CD14-positive monocyte (primary cell): ENCODE measurements at regions not wholly inside any gene's neighbourhood (a gene's known extent, or its start where the extent isn't known, plus 50 kb on each side); places are given as distances from the start of the nearest gene placed in this dataset.
A peak's percentile ranks its signal among the peaks of the same experiment; 100 is the strongest.

Experiments
- DNase-seq, 3 donors: peaks; one replicate each; pipeline ENCODE4 v3.0.0-alpha.2; 2011 to 2022
- H2AFZ ChIP-seq: 2 replicates; pipeline ENCODE4 v1.6.0; 2012; ENCODE audit warnings: mild to moderate bottlenecking, low read depth, low read length, inconsistent platforms; ENCODE audit not compliant: insufficient read depth, poor library complexity, severe bottlenecking
- H3K27ac ChIP-seq, 2 donors: 1 replicate in 1 of 2; 2 replicates in 1 of 2; pipeline ENCODE4 v1.5.1; 2012 to 2013; ENCODE audit warnings: low read length in 2 of 2, control low read depth in 1 of 2, inconsistent platforms in 1 of 2, low read depth in 1 of 2, mild to moderate bottlenecking in 1 of 2
- H3K27me3 ChIP-seq, 2 donors: one replicate each; pipeline versions ENCODE4 v1.6.0 to v1.6.1; 2011 to 2013; ENCODE audit warnings: low read length in 2 of 2; ENCODE audit not compliant: control insufficient read depth in 2 of 2, insufficient read depth in 2 of 2
- H3K36me3 ChIP-seq, 2 donors: replicated peaks in 1 of 2; 1 replicate in 1 of 2; 2 replicates in 1 of 2; pipeline versions ENCODE4 v1.5.1 to v1.6.1; 2012 to 2013; ENCODE audit warnings: low read length in 2 of 2, control low read depth in 1 of 2, inconsistent platforms in 1 of 2, mild to moderate bottlenecking in 1 of 2; ENCODE audit not compliant: insufficient read depth in 2 of 2, control insufficient read depth in 1 of 2
- H3K4me1 ChIP-seq, 2 donors: 1 replicate in 1 of 2; 2 replicates in 1 of 2; pipeline versions ENCODE4 v1.5.1 to v1.6.1; 2012 to 2013; ENCODE audit warnings: low read length in 2 of 2, control low read depth in 1 of 2, inconsistent platforms in 1 of 2, mild to moderate bottlenecking in 1 of 2, moderate library complexity in 1 of 2; ENCODE audit not compliant: insufficient read depth in 2 of 2, control insufficient read depth in 1 of 2
- H3K4me2 ChIP-seq: replicated peaks from 2 replicates; pipeline ENCODE3; 2012; ENCODE audit warnings: low read length, moderate library complexity, mild to moderate bottlenecking; ENCODE audit not compliant: poor library complexity, severe bottlenecking; ENCODE audit errors: extremely low read depth
- H3K4me3 ChIP-seq, 3 experiments: fragments of 200-600 bp in 1 of 3; sonication (generic) in 1 of 3; replicated peaks in 1 of 3; 1 replicate in 2 of 3; 2 replicates in 1 of 3; pipeline ENCODE4 v1.5.1; 2011 to 2013; ENCODE audit warnings: low read length in 3 of 3, mild to moderate bottlenecking in 3 of 3, control low read depth in 2 of 3, low read depth in 2 of 3, inconsistent platforms in 1 of 3, moderate library complexity in 1 of 3
- H3K79me2 ChIP-seq: 2 replicates; pipeline ENCODE4 v1.6.0; 2012; ENCODE audit warnings: mild to moderate bottlenecking, control low read depth, inconsistent platforms, low read length, moderate library complexity; ENCODE audit not compliant: insufficient read depth
- H3K9ac ChIP-seq: 2 replicates; pipeline ENCODE4 v1.6.0; 2017; ENCODE audit warnings: low read length, mild to moderate bottlenecking; ENCODE audit not compliant: insufficient read depth, poor library complexity, severe bottlenecking
- H3K9me3 ChIP-seq, 2 donors: replicated peaks in 1 of 2; 1 replicate in 1 of 2; 2 replicates in 1 of 2; pipeline versions ENCODE4 v1.5.1 to v1.6.1; 2012 to 2013; ENCODE audit warnings: low read length in 2 of 2, control low read depth in 1 of 2; ENCODE audit not compliant: control insufficient read depth in 1 of 2, insufficient read depth in 1 of 2
- H4K20me1 ChIP-seq: 2 replicates; pipeline ENCODE4 v1.6.0; 2012; ENCODE audit warnings: mild to moderate bottlenecking, low read length, control low read depth, moderate library complexity; ENCODE audit not compliant: insufficient read depth
- H3K27ac Mint-ChIP-seq, 7 donors: one replicate each; pipeline ENCODE4 v1.8.0; 2020; ENCODE audit warnings: mild to moderate bottlenecking in 7 of 7, mixed read lengths in 7 of 7, moderate library complexity in 6 of 7, inconsistent platforms in 2 of 7
- H3K27me3 Mint-ChIP-seq, 3 donors: one replicate each; pipeline ENCODE4 v1.8.0; 2021 to 2022; ENCODE audit warnings: low read depth in 3 of 3, mild to moderate bottlenecking in 3 of 3, mixed read lengths in 3 of 3, moderate library complexity in 3 of 3, inconsistent platforms in 1 of 3
- H3K36me3 Mint-ChIP-seq, 2 donors: one replicate each; pipeline ENCODE4 v1.8.0; 2020; ENCODE audit warnings: mixed read lengths in 2 of 2, inconsistent platforms in 1 of 2, mild to moderate bottlenecking in 1 of 2
- H3K4me1 Mint-ChIP-seq: one replicate; pipeline ENCODE4 v1.8.0; 2020; ENCODE audit warnings: mild to moderate bottlenecking, mixed read lengths
- H3K4me3 Mint-ChIP-seq, 2 donors: one replicate each; pipeline ENCODE4 v1.8.0; 2020; ENCODE audit warnings: mild to moderate bottlenecking in 2 of 2, mixed read lengths in 2 of 2, moderate library complexity in 1 of 2
- H3K9me3 Mint-ChIP-seq, 7 donors: one replicate each; pipeline ENCODE4 v1.8.0; 2020 to 2022; ENCODE audit warnings: mixed read lengths in 7 of 7, mild to moderate bottlenecking in 6 of 7, moderate library complexity in 6 of 7, inconsistent platforms in 2 of 7
- CTCF ChIP-seq: fragments of 200-600 bp; IDR thresholded peaks from one replicate; pipeline ENCODE4 v1.8.0; 2022; ENCODE audit warnings: antibody characterized with exemption, mild to moderate bottlenecking
- WGBS: methylation state at CpG from one replicate; pipeline ENCODE4 v1.1.5; 2013; ENCODE audit warnings: missing lambda C conversion rate; ENCODE audit not compliant: insufficient coverage; 5-methylcytosine and 5-hydroxymethylcytosine counted together
- intact Hi-C, 2 donors: fragments of 100-400 bp; cut with micrococcal nuclease; formaldehyde crosslinking; loops; one replicate each; pipeline versions ENCODE4 v1.15.0 to v1.15.1; 2023

- Mint-ChIP-seq H3K27ac (peak overlapping the region in 1 of 7 donors; percentile 51), H3K27me3 (peaks cover 0 to 4% (median 1%) of the 10 kb centered on the region in 3 donors), H3K9me3 (peaks cover 0 to 24% (median 5%) of the 10 kb centered on the region in 7 donors), H3K36me3 (peaks cover 0 to 6% of the 10 kb centered on the region in 2 donors), H3K4me3 (no peak overlapping the region), H3K4me1 (peaks cover 12% of the 10 kb centered on the region)
- DNase-seq = no peak
- H3K27me3 ChIP-seq = no peaks in the 10 kb centered on the region
- H4K20me1 ChIP-seq = no peaks in the 10 kb centered on the region
- no peak overlapping the region for H2AFZ ChIP-seq
- no peaks in the 10 kb centered on the region for H3K79me2 ChIP-seq
- no peak for TF ChIP-seq CTCF
- WGBS = 100% methylated on average over 1 of the region's 2 CpGs
- intact Hi-C loops = no loop called here
- H3K9ac ChIP-seq = no peak overlapping the region
- no peak overlapping the region for H3K27ac ChIP-seq
- peaks cover 12 to 13% of the 10 kb centered on the region in 2 donors for H3K4me1 ChIP-seq
- H3K36me3 ChIP-seq = no peaks in the 10 kb centered on the region
- H3K9me3 ChIP-seq = peaks cover 6 to 30% of the 10 kb centered on the region in 2 donors
- no peak overlapping the region for H3K4me2 ChIP-seq
- no peak overlapping the region for H3K4me3 ChIP-seq
These were observed 147.3 kb downstream of the OSTF1 start for GRCh38 chr9:75235632-75236031.

DNA sequence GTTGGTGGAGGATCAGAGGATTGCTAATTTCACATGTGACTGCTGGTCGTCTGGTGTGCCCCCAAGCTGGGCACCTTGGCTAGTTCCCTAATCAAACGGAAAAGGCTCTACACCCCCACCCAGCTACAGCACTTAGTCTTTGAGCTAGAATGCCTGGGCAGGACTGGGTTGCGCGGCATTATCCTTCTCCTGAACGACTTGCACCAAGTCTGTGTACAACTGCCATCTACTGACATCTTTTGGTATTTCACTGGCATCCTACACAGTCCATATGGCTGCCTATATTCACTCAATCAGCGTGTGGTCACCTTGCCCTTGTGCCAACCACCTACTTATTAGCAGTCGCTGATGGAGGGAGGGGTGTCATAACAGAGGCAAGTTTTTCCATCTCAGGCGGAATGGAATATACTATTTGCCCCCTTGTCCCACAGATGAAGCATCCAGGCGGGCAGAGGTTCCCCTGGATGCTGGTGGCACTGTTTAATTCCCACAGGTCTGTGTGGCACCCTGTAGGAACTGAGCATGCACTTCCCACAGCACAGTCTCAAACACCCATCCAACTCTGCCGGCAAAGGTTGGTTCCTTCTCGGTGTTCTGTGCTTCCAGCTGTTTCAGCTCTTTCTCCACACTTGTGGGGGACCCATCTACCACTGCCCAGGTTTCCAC lies 150.1 kb downstream of the OSTF1 start:
- intact Hi-C loops = no loop called here
- Histone ChIP-seq H3K27ac (peak overlapping the region in 1 of 2 donors; percentile 48), H4K20me1 (no peaks in the 10 kb centered on the region), H3K27me3 (no peaks in the 10 kb centered on the region), H3K4me3 (no peak overlapping the region), H3K36me3 (no peaks in the 10 kb centered on the region), H2AFZ (no peak overlapping the region), H3K9ac (no peak overlapping the region), H3K9me3 (peaks cover 6 to 30% of the 10 kb centered on the region in 2 donors), H3K79me2 (no peaks in the 10 kb centered on the region), H3K4me2 (no peak overlapping the region), H3K4me1 (peaks cover 23 to 25% of the 10 kb centered on the region in 2 donors)
- Mint-ChIP-seq H3K9me3 (peaks cover 0 to 24% (median 5%) of the 10 kb centered on the region in 7 donors), H3K4me1 (peaks cover 25% of the 10 kb centered on the region), H3K4me3 (no peak overlapping the region), H3K27me3 (peaks cover 0 to 2% (median 1%) of the 10 kb centered on the region in 3 donors), H3K36me3 (peaks cover 0 to 6% of the 10 kb centered on the region in 2 donors), H3K27ac (peak overlapping the region in 6 of 7 donors; percentile 3 to 93 (median 64))
- peak; percentile 24 to 64 (median 57) for DNase-seq
- peak; percentile 46 for TF ChIP-seq CTCF
- WGBS = 55% methylated on average over 7 of the region's 11 CpGs
